GM21786 (cell line): ENCODE measurements at regions not wholly inside any gene's neighbourhood (a gene's known extent, or its start where the extent isn't known, plus 50 kb on each side); places are given as distances from the start of the nearest gene placed in this dataset.
"Not testable (repeated sequence)": the region's sequence is repeated elsewhere in the genome, so short reads cannot be mapped to it uniquely, and the experiment has no call there.

ENCODE experiments used
- ATAC-seq: cut with Tn5 transposase; IDR thresholded peaks from one replicate; pipeline ENCODE4 v1.9.1; 2021; ENCODE audit not compliant: unreplicated experiment

DNA sequence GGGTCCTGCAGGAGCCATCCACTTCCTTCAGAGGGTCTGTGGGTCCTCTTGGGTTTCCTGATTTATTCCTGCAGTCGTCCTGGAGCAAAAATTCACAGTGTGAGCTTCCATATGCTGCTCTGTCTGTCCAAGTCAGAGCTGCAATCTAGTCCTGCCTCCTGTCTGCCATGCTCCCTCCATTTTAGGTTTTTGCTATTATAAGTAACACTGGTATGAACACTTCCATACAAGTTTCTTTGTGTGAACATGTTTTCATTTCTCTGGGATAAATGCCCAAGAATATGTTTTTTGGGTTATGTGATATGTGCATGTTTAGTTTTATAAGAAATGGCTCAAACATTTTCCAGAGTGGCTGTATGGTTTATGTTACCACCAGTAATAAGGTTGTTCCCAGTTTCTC, 188.1 kb downstream of the ACTR3B start:
- no peak for ATAC-seq

DNA sequence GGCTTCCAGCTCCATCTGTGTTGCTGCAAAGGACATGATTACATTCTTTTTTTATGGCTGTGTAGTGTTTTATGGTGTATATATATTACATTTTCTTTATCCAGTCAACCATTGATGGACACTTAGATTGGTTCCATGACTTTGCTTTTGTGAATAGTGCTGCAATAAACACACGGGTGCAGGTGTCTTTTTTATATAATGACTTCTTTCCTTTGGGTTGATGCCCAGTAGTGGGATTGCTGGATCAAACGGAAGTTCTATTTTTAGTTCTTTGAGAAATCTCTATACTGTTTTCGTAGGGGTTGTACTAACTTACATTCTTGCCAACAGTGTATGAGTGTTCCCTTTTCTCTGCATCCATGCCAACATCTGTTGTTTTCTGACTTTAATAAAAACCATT, 189.7 kb downstream of the ACTR3B start:
- no peak for ATAC-seq

DNA sequence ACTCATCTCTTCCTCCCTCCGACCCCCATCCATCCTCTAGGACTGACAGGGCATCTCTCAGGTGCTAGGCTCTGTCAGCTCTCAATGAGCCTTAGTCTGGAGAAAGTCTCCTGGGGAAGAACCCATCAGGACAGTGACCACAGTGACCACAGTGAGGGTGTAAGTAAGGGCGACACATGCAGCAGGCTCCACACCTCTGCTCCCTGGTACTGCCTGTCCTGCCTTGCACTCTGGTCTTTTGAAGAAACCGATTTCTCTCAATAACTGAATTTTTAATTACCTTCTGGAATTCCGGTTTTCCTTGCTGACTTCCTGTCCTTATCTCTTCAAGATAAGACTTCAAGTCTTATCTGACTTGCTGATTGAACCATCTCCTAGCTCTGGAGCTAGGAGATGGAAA, 190.2 kb downstream of the ACTR3B start:
- no peak for ATAC-seq

DNA sequence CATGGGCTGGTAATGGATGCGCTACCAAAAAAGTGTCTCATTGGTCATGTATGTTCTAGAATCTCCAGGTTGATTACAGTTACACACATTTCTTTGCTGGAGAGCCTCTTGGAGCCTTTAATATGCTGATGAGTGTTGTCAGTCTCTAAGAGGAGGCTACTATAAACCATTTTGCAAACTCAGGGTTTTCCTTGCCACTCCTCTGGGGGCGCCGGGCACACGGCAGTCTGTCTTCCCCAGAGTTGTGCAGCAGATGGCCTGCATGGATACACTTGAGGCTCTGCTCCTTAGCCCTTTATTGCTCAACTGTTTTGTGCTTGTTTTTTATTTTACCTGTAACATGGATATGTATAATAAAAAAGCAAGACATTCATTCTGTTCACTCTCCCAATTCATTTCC, 196.5 kb downstream of the ACTR3B start:
- no peak for ATAC-seq

DNA sequence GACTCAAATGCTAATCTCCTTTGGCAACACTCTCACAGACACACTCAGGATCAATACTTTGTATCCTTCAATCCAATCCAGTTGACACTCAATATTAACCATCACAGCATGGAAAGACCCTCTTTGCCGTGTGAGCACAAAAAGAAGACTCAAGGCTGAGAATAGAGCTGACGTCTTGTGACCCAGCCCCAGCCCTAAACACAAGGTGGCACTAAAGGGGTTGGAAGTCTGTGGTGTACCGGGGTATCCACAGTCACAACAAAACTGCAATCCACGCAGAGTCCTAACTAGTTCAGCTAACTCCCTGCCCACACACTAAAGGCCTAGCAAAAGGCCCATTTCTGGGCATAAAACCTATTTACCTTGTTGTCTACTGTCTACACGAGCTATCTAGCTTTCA, 200.1 kb downstream of the ACTR3B start:
- no peak for ATAC-seq

DNA sequence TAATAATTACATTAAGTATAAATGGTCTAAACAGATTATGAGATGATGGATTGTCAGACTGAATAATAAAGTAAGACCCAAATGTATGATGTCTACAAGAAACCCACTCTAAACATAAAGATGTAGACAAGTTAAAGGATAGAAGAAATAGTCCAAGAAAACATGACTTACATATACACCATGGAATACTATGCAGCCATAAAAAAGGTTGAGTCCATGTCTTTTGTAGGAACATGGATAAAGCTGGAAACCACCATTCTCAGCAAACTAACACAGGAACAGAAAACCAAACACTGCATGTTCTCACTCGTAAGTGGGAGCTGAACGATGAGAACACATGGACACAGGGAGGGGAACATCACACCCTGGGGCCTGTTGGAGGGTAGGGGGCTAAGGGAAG, 202.2 kb downstream of the ACTR3B start:
- ATAC-seq = not testable (repeated sequence)

DNA sequence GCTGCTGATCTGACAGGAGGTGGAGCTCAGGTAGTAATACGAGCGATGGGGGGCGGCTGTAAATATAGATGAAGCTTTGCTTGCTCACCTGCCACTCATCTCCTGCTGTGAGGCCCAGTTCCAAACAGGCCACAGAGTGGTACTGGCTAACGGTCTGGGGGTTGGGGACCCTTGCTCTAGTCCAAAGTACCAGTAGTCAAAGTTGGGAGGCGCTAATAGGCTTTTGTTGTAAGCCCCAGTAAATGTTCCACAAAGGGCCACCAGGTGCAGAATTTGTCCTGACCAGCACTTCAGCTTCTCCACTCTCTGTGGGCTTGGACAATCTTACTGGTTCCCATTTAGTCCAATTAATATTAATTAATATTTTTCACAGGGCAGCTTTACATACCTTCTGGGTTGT, 206.6 kb downstream of the ACTR3B start:
- ATAC-seq = no peak

DNA sequence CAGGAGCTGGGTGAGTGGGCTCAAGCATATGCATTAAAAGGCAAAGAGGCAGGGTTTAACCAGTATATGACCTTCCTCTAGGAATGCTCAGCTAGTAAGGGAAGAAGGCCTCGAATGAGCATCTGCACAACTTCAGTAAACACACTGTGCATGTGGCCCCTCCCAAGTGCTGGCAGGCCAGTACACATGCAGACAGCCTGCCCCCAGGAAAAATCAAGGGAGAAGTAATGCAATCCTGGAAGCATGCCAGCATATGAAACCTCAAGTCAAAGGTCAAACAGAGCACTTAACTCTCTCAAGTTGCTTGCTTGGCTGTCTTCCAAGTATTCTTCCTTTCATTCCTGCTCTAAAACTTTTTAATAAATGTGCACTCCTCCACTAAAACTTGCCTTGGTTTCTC, 208.4 kb downstream of the ACTR3B start:
- no peak for ATAC-seq

DNA sequence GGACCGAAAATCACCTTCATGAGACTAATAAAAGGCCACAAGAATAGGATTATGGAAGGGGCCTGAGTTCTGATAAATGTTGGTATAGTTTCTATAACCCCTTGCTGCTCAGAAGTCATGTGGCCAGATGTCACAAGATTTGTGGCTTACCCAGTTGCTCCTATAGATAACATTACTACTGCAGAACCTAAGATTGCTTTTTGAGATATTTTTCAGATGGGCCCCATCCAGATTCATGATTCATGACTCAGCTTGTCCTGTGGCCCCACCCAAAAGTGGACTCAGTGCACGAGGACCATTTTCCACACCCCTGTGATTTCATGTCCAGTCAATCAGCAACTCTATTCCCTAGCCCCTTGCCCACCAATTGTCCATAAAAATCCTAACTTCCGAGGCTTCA, 209.0 kb downstream of the ACTR3B start:
- no peak for ATAC-seq

DNA sequence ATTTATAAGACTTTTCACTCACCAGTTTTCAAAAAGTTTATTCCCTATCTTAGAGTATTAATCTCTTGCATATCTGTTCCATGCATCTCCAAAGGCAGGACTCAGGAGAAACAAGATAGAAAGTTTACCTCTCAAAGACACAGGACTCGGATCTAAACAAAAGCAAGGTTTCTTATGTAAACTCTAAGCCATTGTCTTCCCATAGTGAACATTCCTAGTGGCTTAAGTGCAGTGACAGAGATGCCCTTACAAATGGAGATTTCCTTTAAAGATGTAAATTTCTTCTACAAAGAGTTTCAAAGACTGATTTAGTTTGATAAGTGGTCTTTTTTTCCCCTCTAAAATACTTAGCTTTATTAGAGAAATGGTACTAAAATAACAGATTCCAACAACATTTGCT, 209.8 kb downstream of the ACTR3B start:
- no peak for ATAC-seq

DNA sequence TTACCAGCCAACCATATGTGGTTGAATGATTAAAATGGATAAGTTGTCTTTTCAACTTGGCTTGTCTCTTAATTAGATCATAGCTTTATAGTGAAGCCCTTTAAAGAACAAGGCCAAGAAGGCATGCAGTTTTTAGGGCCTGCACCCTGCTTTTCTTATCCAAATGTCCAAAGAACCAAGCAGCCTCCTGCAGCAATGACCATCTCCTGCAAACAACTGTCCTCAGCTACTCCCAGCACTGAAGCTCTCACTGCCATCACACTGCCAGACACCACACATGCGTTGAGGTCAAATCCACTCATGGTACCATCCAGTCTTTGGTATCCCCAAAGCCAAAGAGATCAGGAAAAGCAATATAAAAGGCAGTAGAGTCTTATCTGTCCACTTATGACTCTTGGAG, 210.3 kb downstream of the ACTR3B start:
- no peak for ATAC-seq

DNA sequence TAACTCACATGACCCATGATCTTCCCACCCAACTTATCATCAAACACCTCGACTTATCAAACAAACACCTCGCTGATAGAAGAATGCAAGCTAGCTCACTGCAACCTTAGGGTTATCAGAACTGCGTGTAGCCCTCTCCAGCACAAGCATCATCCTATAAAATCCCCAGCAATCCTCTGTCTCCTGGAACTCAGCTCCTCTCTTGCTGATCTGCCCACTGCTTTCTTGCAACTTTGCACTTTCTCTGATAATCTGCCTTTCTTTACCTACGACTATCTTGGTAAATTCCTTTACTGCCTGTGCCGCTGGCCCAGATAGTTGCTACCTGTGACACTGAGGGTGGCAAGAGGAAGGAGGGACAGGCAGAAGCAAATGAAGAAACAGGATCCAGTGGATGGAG, 210.9 kb downstream of the ACTR3B start:
- no peak for ATAC-seq

DNA sequence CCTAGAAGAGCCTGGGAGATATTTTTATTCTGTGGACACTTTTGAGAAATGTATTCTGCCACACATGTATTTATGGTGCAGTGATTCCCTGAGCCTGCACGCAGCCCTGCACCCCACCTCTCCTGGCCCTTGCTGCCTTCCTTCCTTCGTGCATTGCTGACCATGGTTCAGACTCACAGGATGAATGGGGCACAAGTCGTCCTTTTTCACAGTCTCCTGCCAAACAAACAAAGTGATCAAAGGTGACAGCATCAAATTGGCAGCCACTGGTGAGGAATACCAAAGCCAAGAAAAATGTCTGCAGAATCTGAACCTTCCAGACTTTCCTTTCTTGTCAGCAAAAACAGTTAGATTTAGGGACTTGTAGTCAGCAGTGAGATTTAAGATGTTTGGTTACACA, 215.0 kb downstream of the ACTR3B start:
- ATAC-seq = no peak

DNA sequence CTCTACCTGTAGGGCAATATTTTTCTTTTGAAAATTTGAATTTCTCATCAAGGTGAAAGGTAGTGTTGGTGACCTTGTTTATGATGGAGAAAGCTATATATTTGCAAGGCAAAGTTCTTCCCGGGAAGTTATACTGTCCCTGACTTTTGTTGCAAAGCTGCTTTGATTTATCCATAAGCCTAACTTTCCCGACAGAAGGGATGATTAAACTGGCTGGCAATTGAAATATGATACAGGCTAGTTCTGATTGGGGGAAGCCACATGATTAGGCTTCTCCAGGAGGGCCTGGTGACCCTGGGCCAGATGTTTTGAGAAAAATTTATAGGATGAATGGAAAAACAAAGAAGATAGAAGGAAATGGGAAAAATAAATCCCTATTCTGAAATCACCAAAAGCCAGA, 215.5 kb downstream of the ACTR3B start:
- ATAC-seq = no peak

DNA sequence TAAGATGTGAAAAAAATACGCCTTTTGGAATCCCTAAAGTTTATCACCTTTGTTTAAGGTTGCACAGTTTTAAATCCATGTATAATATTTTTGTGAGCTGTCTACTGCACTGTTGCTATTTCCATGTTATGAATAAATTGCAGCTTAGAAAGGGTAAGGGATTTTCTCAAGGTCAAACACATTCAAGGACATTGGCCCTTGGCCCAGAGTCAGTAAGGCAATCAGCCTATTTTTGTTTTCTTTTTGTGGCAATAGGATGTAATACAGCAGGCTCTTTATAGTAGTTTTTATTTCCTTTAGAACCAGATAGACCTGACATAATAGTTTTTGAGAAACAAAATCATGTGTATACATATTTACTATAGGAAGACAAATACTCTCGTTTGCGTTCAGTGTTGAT, 219.8 kb downstream of the ACTR3B start:
- no peak for ATAC-seq

DNA sequence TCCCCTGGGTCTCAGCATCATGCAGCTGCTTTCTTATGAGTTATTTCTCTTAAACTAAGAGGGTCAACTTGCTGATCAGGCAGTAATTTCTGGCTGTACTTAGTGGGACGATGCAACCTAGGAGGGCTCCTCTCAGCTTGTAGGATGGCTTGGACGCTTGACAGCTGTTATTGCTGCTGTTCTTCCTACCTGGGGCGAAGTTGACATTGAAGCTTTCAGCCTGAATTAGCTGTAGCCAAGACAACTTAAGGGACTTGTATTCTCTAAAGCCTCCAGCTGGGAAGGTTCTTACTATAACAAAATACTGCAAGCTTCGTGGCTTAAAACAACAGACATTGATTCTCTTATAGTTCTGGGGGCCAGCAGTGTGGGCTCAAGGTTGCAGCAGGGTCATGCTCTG, 224.9 kb downstream of the ACTR3B start:
- ATAC-seq = no peak

DNA sequence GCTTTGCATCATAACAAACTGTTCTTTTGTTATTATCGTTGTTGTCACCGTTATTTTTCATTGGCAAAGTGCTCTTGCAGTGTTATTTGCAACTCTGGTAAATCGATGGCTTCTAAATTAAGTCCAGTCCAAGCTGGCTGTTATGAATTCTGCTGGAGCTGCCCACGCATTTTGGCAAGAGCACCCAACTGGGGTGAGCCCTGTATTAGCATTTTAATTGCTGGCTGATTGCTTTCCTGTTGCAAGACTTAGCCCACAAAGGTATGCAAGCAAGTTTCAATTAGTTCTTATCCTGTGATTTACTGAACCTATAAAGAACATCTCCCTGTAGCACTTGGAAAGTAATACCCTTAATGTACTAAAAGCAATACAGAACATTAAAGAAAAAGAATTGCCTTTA, 226.8 kb downstream of the ACTR3B start:
- no peak for ATAC-seq

DNA sequence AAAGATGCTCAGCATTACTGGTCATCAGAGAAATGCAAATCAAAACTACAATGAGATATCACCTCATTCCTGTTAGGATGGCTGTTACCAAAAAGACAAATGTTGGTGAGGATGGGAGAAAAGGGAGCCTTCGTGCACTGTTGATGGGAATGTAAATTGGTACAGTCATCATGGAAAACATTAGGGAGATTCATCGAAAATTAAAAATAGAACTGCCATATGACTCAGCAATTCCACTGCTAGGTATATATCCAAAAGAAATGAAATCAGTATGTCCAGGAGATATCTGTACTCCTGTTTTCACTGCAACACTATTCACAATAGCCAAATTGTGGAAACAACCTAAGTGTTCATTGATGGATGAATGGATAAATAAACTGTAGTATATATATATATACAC, 228.1 kb downstream of the ACTR3B start:
- no peak for ATAC-seq

DNA sequence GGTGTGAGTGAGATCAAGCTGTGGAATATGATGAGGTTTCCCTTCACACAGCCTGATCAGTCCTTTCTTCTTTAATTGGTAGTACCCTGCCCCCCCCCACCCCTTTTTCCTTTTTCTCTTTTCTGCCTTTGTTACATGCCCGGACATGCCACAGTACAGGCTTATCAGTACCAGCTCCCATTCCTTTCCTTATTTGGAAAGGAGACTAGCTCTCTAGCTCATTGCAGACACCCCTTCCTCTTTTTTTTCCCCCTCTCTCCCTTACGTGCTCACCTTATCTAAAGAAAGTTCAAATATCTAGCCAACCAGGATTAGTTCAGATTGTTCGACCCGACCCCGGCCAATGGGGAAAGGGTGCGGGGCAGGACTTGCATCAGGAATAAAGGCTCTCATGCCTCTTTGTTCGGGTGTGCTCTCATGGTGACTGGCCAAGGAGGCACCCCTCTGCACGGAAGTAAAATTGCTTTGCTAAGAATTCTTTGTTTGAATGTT, 230.4 kb downstream of the ACTR3B start:
- ATAC-seq = no peak

DNA sequence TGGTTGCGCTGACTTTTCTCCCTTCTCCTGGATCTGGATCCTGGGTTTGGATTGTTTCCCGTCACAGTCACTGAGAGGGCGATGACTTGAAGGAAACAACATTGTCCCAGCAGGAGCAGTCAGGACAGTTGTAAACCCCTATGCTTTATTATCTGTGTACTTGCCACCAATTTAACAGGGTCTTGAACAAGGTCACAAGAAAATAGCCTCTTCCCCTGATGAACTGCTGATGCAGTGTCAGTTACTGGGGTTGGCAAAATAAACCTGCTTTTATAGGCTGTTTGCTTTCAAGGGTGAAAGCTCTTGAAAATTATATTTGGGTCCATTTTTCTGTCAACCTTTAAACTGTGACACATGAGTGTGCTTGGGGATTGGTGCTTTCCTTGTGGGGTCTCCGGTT, 238.9 kb downstream of the ACTR3B start:
- ATAC-seq = no peak

DNA sequence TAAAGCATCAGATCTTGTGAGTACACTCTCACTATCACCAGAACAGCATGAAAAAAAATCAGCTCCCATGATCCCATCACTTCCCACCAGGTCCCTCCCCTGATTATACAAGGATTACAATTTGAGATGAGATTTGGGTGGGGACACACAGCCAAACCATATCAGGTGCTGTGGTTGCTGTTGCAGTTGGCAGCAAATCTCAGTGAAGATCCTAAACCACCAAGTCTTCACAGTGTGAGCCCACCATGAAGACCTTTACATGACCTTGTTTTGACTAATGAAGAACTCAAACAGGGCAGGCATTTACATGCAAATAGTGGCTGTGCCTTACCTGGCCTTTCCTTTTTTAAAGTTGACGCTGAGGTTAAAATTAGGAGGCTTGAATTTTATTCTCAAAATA, 242.6 kb downstream of the ACTR3B start:
- ATAC-seq = no peak

DNA sequence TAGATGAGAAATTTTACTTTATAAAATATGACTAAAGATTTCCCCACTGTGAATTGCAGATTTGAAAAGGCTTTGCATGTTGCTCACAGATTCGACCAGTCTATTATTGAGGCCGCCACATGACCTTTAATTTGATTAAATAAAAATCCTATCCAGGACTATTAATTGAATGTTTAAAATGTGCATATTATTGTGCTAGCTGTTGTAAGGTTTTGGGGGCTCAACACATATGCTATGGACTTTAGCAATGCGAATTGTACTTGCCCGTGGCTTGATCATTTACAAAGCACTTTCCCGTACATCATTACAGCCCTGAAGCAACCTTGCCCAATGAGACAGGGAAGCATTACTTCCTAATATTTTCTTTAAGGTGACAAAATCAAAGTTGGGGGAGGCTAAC, 243.0 kb downstream of the ACTR3B start:
- no peak for ATAC-seq

DNA sequence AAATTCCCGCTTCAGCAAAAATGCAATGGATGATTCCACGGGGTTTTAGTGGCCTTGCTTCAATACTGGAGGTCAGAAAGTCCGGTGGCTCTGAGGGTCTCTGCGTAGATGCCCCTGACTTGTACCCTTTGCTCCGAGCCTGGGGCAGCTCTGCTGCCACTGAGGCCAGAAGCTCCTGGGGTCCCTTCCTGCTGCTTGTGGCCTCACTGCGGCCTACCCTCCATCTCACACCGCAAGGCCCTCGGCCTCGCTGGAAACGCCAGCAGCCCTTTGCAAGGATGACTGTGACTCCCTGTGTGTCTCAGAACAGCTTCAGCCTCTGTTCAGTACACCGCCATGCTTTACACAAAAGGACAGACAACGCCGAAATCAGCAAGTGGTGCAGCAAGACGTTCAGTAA, 244.8 kb downstream of the ACTR3B start:
- no peak for ATAC-seq
